Breast epithelium (tissue), 4 donors: ENCODE measurements at regions not wholly inside any gene's neighbourhood (a gene's known extent, or its start where the extent isn't known, plus 50 kb on each side); places are given as distances from the start of the nearest gene placed in this dataset.

Experiments
- DNase-seq, 2 donors: peaks; one replicate each; pipeline ENCODE4 v3.0.0-alpha.2; 2019; ENCODE audit warnings: low spot score in 2 of 2
- H3K27ac ChIP-seq, 2 donors: fragments of 200-600 bp; sonication (generic) in 1 of 2; one replicate each; pipeline ENCODE4 v1.5.1; 2016 to 2019; ENCODE audit warnings: mild to moderate bottlenecking in 1 of 2
- H3K27me3 ChIP-seq, 2 donors: fragments of 200-600 bp; sonication (generic) in 1 of 2; one replicate each; pipeline versions ENCODE4 v1.5.1 to v1.6.0; 2017 to 2019; ENCODE audit warnings: control low read depth in 1 of 2, mild to moderate bottlenecking in 1 of 2
- H3K36me3 ChIP-seq: fragments of 200-600 bp; one replicate; pipeline ENCODE4 v1.5.1; 2019
- H3K4me1 ChIP-seq, 2 donors: fragments of 200-600 bp; sonication (generic); one replicate each; pipeline ENCODE4 v1.5.1; 2016 to 2019; ENCODE audit warnings: control low read depth in 1 of 2
- H3K4me3 ChIP-seq, 3 donors: fragments of 200-600 bp; sonication (generic); 1 replicate in 2 of 3; 2 replicates in 1 of 3; pipeline ENCODE4 v1.5.1; 2016 to 2019; ENCODE audit warnings: mild to moderate bottlenecking in 3 of 3, moderate library complexity in 2 of 3
- H3K9me3 ChIP-seq, 2 donors: fragments of 200-600 bp; sonication (generic) in 1 of 2; one replicate each; pipeline ENCODE4 v1.5.1; 2016 to 2019; ENCODE audit warnings: control low read depth in 1 of 2
- POLR2A ChIP-seq: fragments of 450-650 bp; IDR thresholded peaks from one replicate; pipeline ENCODE4 v1.6.1; 2016; ENCODE audit warnings: antibody characterized with exemption, mild to moderate bottlenecking, moderate library complexity
- POLR2AphosphoS5 ChIP-seq, 3 donors: sonication (generic); formaldehyde crosslinking; IDR thresholded peaks; one replicate each; pipeline ENCODE4 v1.6.1; 2017; ENCODE audit warnings: antibody characterized with exemption in 3 of 3
- intact Hi-C: fragments of 100-400 bp; cut with DNase I; formaldehyde crosslinking; loops from one replicate; pipeline ENCODE4 v1.15.1; 2023; ENCODE audit warnings: low total_unique reads
- TF ChIP-seq, protein P1 (sequence below), 3 donors: fragments of 450-650 bp; IDR thresholded peaks; one replicate each; pipeline ENCODE4 v1.5.1; 2016 to 2017; ENCODE audit warnings: antibody characterized with exemption in 3 of 3, mild to moderate bottlenecking in 3 of 3, moderate library complexity in 3 of 3

DNA sequence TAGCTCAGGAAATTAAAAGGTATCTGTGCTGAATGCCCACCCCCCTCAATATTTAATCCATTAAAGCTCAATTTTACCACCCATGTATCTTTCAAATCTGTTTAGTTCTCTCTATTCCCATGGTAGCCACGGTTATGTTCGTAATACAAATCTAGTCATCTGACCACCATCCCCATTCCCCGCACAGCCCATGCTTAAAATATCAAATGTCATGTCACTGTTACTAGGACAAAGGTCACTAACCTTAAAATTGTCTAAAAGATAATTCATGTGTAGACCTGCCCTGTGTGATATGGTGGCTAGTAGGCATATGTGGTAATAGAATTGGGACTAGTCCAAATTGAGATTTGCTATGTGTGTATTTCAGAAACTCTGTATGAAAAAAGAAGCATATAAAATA, 728.5 kb upstream of the B3GALT2 start:
- DNase-seq, result no peak
- no peaks in the 10 kb centered on the region for H3K27me3 ChIP-seq
- no peaks in the 10 kb centered on the region for H3K9me3 ChIP-seq
- H3K27ac ChIP-seq, result no peak overlapping the region
- no peak overlapping the region for H3K4me3 ChIP-seq
- intact Hi-C loops, result no loop called here
- H3K36me3 ChIP-seq, result no peaks in the 10 kb centered on the region
- H3K4me1 ChIP-seq, result no peaks in the 10 kb centered on the region
- TF ChIP-seq, protein P1, sequence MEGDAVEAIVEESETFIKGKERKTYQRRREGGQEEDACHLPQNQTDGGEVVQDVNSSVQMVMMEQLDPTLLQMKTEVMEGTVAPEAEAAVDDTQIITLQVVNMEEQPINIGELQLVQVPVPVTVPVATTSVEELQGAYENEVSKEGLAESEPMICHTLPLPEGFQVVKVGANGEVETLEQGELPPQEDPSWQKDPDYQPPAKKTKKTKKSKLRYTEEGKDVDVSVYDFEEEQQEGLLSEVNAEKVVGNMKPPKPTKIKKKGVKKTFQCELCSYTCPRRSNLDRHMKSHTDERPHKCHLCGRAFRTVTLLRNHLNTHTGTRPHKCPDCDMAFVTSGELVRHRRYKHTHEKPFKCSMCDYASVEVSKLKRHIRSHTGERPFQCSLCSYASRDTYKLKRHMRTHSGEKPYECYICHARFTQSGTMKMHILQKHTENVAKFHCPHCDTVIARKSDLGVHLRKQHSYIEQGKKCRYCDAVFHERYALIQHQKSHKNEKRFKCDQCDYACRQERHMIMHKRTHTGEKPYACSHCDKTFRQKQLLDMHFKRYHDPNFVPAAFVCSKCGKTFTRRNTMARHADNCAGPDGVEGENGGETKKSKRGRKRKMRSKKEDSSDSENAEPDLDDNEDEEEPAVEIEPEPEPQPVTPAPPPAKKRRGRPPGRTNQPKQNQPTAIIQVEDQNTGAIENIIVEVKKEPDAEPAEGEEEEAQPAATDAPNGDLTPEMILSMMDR (IDR thresholded peaks at IDR 0.05), result no peak
- no peak for TF ChIP-seq POLR2AphosphoS5 (IDR thresholded peaks at IDR 0.05)
- no peak for TF ChIP-seq POLR2A

DNA sequence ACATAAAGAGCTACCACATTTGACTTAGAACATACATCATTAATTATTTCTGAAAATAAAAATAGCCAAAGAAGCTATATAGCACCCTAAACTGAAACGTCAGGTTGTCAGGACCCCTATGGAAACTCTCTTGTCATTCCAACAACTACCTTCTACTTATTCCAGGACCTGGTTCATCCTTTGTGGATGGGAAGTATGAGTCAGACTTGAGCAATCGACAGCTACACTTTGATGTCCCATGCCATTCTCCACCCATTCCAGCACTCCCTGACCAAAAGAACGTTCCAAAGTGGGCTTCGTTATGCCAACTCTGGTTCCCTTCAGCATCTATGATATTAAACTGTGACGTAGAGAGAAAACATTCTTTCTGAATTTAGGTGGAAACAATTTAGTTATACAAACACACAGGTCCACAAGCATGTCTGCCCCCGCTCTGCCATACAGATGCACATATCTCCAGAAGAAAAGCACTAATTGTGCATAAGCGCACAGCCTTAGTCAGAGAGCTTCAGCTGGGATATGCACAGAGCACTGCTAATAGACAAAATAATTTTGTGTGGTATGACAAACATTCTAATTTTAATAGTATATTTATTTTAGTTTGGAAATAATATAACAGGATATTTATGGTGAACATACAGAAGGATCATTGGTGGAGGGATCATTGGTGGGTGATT, 723.1 kb upstream of the B3GALT2 start:
- no peaks in the 10 kb centered on the region for H3K9me3 ChIP-seq
- no peak overlapping the region for H3K4me3 ChIP-seq
- no peak overlapping the region for H3K27ac ChIP-seq
- no peaks in the 10 kb centered on the region for H3K27me3 ChIP-seq
- DNase-seq, result no peak
- no peaks in the 10 kb centered on the region for H3K4me1 ChIP-seq
- intact Hi-C loops, result no loop called here
- no peaks in the 10 kb centered on the region for H3K36me3 ChIP-seq
- TF ChIP-seq, protein P1 (IDR thresholded peaks at IDR 0.05), result no peak
- TF ChIP-seq POLR2AphosphoS5 (IDR thresholded peaks at IDR 0.05), result no peak
- TF ChIP-seq POLR2A, result no peak

DNA sequence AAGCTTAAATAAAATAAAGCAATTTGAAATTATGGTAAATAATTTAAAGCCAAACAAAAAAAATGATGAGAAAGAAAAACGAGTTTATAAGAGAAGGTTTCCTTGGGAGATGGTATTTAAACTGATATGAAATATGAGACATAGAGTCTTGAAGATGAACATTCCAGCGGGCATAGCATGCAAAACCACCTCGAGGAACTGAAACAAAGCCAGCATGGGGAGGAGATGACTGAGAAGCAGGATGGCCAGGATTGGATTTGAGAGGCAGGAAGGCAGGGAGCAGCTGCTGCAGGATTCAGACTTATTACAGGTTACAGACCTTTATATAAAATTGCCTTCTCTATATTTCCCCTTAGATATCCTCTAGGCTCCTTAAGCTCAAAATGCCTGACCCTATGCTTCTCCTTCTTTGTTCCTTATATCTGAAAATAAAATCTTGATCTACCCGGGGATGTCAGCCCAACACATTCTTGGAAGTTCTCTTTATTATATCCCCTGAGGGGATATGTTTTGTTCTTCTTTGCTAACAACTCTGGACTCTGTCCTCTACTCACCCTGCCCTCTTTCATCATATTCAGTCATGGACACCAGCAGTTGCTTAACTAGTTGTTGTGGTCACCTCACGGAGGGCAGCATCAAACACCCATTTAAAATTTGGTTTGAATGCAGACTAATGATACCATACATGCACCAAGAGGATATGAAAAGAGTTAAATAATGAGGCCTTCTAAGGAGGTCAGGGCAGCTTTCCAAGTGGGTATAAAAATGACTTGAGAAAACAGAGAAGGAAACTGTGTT, 719.1 kb upstream of the B3GALT2 start:
- no peak overlapping the region for H3K4me3 ChIP-seq
- no peak overlapping the region for H3K27ac ChIP-seq
- H3K36me3 ChIP-seq, result no peaks in the 10 kb centered on the region
- no peak for DNase-seq
- TF ChIP-seq, protein P1 (IDR thresholded peaks at IDR 0.05), result no peak
- TF ChIP-seq POLR2AphosphoS5 (IDR thresholded peaks at IDR 0.05), result no peak
- TF ChIP-seq POLR2A, result no peak
- intact Hi-C loops, result no loop called here
- no peaks in the 10 kb centered on the region for H3K27me3 ChIP-seq
- H3K9me3 ChIP-seq, result no peaks in the 10 kb centered on the region
- H3K4me1 ChIP-seq, result no peaks in the 10 kb centered on the region

DNA sequence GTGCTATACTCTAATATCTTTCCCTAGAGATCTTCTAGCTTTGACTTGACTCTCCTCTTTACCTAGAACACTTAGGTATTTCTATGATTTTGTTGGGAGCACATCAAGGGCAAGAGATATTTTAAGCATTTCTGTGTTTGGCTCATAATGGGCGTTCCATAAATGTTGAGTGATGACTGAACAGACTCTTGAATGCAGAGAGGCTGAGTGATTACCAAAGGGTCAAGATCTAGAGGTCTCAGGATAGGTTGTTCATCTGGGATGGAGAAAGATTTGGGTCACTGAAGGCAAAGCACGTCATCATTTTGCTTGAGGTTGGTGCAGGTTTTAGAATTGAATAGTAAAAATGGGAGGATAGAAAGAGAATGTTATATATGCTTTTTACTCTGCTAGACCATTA, 705.4 kb upstream of the B3GALT2 start:
- H3K36me3 ChIP-seq, result no peaks in the 10 kb centered on the region
- H3K4me1 ChIP-seq, result no peaks in the 10 kb centered on the region
- no peak overlapping the region for H3K4me3 ChIP-seq
- H3K27me3 ChIP-seq, result no peaks in the 10 kb centered on the region
- no peak for DNase-seq
- no peak overlapping the region for H3K27ac ChIP-seq
- intact Hi-C loops, result no loop called here
- no peaks in the 10 kb centered on the region for H3K9me3 ChIP-seq
- no peak for TF ChIP-seq POLR2A
- TF ChIP-seq, protein P1 (IDR thresholded peaks at IDR 0.05), result no peak
- TF ChIP-seq POLR2AphosphoS5 (IDR thresholded peaks at IDR 0.05), result no peak

DNA sequence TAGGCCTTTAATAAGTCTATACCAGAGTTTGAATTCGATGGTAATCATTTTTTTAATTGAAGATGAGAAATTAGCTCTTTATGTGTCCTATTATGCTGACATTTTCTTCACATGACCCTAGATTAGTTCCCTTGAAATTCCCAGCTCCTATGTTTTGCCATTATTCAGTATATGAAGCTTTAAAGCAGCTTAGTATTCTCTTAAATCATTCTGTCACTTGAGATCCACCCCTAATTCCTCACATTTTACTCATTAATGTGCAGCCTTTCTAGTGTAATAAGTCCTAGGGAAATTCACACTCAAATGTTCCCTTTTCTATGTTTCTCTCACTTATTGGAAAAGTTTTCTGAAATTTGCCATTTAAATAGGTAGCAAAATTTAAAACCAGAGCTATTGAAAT, 704.5 kb upstream of the B3GALT2 start:
- no peak for TF ChIP-seq POLR2A
- TF ChIP-seq, protein P1 (IDR thresholded peaks at IDR 0.05), result no peak
- TF ChIP-seq POLR2AphosphoS5 (IDR thresholded peaks at IDR 0.05), result no peak
- no peaks in the 10 kb centered on the region for H3K4me1 ChIP-seq
- no peak overlapping the region for H3K27ac ChIP-seq
- intact Hi-C loops, result no loop called here
- no peaks in the 10 kb centered on the region for H3K36me3 ChIP-seq
- H3K9me3 ChIP-seq, result no peaks in the 10 kb centered on the region
- DNase-seq, result no peak
- no peak overlapping the region for H3K4me3 ChIP-seq
- H3K27me3 ChIP-seq, result no peaks in the 10 kb centered on the region
